ENCODE measurements at regions not wholly inside any gene's neighbourhood (a gene's known extent, or its start where the extent isn't known, plus 50 kb on each side); places are given as distances from the start of the nearest gene placed in this dataset.

- H3K9me3 Mint-ChIP-seq (ENCODE audit: unreplicated experiment) = no peaks in the 10 kb centered on the region
- no peak overlapping the region for H3K27ac Mint-ChIP-seq (ENCODE audit: unreplicated experiment)
- DNase-seq (ENCODE audit: low spot score) = no peak
- no peak for TF ChIP-seq CTCF (IDR thresholded peaks at IDR 0.05; ENCODE audit: unreplicated experiment)
- H3K4me3 Mint-ChIP-seq (ENCODE audit: unreplicated experiment) = no peak overlapping the region
- no peaks in the 10 kb centered on the region for H3K4me1 Mint-ChIP-seq (ENCODE audit: unreplicated experiment)
- H3K36me3 Mint-ChIP-seq (ENCODE audit: low read depth, unreplicated experiment) = no peaks in the 10 kb centered on the region
- peaks cover 1% of the 10 kb centered on the region for H3K27me3 Mint-ChIP-seq (ENCODE audit: unreplicated experiment)
Observed at GRCh38 chr7:126305671-126306070, 947.1 kb downstream of the GRM8 start.

- no peak for TF ChIP-seq CTCF (IDR thresholded peaks at IDR 0.05; ENCODE audit: unreplicated experiment)
Observed at GRCh38 chr7:126303926-126304325, 948.8 kb downstream of the GRM8 start.

GRCh38 chr7:126302639-126303038 is 950.1 kb downstream of the GRM8 start:
- DNase-seq (ENCODE audit: low spot score) = no peak
- Mint-ChIP-seq H3K4me1 (ENCODE audit: unreplicated experiment) (no peaks in the 10 kb centered on the region), H3K9me3 (ENCODE audit: unreplicated experiment) (no peaks in the 10 kb centered on the region), H3K27ac (ENCODE audit: unreplicated experiment) (no peak overlapping the region), H3K36me3 (ENCODE audit: low read depth, unreplicated experiment) (no peaks in the 10 kb centered on the region), H3K4me3 (ENCODE audit: unreplicated experiment) (no peak overlapping the region), H3K27me3 (ENCODE audit: unreplicated experiment) (peaks cover 1% of the 10 kb centered on the region)
- peak; percentile 35 for TF ChIP-seq CTCF (IDR thresholded peaks at IDR 0.05; ENCODE audit: unreplicated experiment)

More at GRCh38 chr7:126303926-126304325, 948.8 kb downstream of the GRM8 start:
- no peaks in the 10 kb centered on the region for H3K9me3 Mint-ChIP-seq (ENCODE audit: unreplicated experiment)
- no peak overlapping the region for H3K4me3 Mint-ChIP-seq (ENCODE audit: unreplicated experiment)
- H3K27ac Mint-ChIP-seq (ENCODE audit: unreplicated experiment) = no peak overlapping the region
- no peaks in the 10 kb centered on the region for H3K4me1 Mint-ChIP-seq (ENCODE audit: unreplicated experiment)
- no peaks in the 10 kb centered on the region for H3K36me3 Mint-ChIP-seq (ENCODE audit: low read depth, unreplicated experiment)
- DNase-seq (ENCODE audit: low spot score) = no peak
- H3K27me3 Mint-ChIP-seq (ENCODE audit: unreplicated experiment) = peaks cover 1% of the 10 kb centered on the region

- Mint-ChIP-seq H3K9me3 (ENCODE audit: unreplicated experiment) (no peaks in the 10 kb centered on the region), H3K36me3 (ENCODE audit: low read depth, unreplicated experiment) (no peaks in the 10 kb centered on the region), H3K27ac (ENCODE audit: unreplicated experiment) (no peak overlapping the region), H3K27me3 (ENCODE audit: unreplicated experiment) (no peaks in the 10 kb centered on the region), H3K4me1 (ENCODE audit: unreplicated experiment) (no peaks in the 10 kb centered on the region), H3K4me3 (ENCODE audit: unreplicated experiment) (no peak overlapping the region)
- no peak for DNase-seq (ENCODE audit: low spot score)
- TF ChIP-seq CTCF (IDR thresholded peaks at IDR 0.05; ENCODE audit: unreplicated experiment) = no peak
Observed at GRCh38 chr7:126286317-126286716, 966.4 kb downstream of the GRM8 start.

- H3K27ac Mint-ChIP-seq (ENCODE audit: unreplicated experiment) = no peak overlapping the region
- H3K27me3 Mint-ChIP-seq (ENCODE audit: unreplicated experiment) = no peaks in the 10 kb centered on the region
- H3K9me3 Mint-ChIP-seq (ENCODE audit: unreplicated experiment) = no peaks in the 10 kb centered on the region
- TF ChIP-seq CTCF (IDR thresholded peaks at IDR 0.05; ENCODE audit: unreplicated experiment) = no peak
- no peak overlapping the region for H3K4me3 Mint-ChIP-seq (ENCODE audit: unreplicated experiment)
- no peaks in the 10 kb centered on the region for H3K4me1 Mint-ChIP-seq (ENCODE audit: unreplicated experiment)
- H3K36me3 Mint-ChIP-seq (ENCODE audit: low read depth, unreplicated experiment) = no peaks in the 10 kb centered on the region
- DNase-seq (ENCODE audit: low spot score) = no peak
Observed at GRCh38 chr7:126236261-126236660, 1016.5 kb downstream of the GRM8 start.
